ENCODE measurements at regions not wholly inside any gene's neighbourhood (a gene's known extent, or its start where the extent isn't known, plus 50 kb on each side); places are given as distances from the start of the nearest gene placed in this dataset.

DNA sequence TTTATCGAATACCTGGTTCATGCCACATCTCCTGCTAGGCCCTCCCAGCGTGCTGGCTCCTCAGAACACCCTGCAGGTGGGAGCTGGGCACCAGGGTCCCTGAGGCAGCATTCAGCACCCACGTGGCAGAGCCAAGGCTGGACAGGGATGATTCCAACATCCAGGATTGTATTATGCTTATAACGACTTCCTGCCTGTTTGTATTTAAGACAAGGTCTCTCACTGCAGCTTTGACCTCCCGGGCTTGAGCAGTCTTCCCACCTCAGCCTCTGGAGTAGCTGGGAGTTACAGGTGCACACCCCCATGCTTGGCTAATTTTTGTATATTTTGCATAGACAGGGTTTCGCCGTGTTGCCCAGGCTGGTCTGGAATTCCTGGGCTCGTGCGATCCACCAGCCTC, 64.7 kb upstream of the WNT7B start:
- TF ChIP-seq CREB1 (IDR thresholded peaks at IDR 0.05; ENCODE audit: low read depth) (no peak), MAX (IDR thresholded peaks at IDR 0.05) (no peak)

GRCh38 chr22:46042786-46043185, 65.8 kb upstream of the WNT7B start:
- TF ChIP-seq FOXM1 (IDR thresholded peaks at IDR 0.05; ENCODE audit: borderline replicate concordance, low read depth) (no peak), TEAD4 (IDR thresholded peaks at IDR 0.05) (no peak), YY1 (IDR thresholded peaks at IDR 0.05; ENCODE audit: low read depth) (no peak), NFIC (IDR thresholded peaks at IDR 0.05) (no peak), EP300 (IDR thresholded peaks at IDR 0.05; ENCODE audit: borderline replicate concordance) (no peak), MAX (IDR thresholded peaks at IDR 0.05) (no peak), TAF1 (IDR thresholded peaks at IDR 0.05; ENCODE audit: low read depth) (no peak), CREB1 (IDR thresholded peaks at IDR 0.05; ENCODE audit: low read depth) (no peak), RAD21 (IDR thresholded peaks at IDR 0.05; ENCODE audit: low read depth) (no peak), EGR1 (IDR thresholded peaks at IDR 0.05) (no peak), TCF12 (IDR thresholded peaks at IDR 0.05; ENCODE audit: low read depth) (no peak), CEBPB (IDR thresholded peaks at IDR 0.05) (no peak), ZBTB7A (IDR thresholded peaks at IDR 0.05; ENCODE audit: low read depth) (no peak)
- TF ChIP-seq, protein P1, sequence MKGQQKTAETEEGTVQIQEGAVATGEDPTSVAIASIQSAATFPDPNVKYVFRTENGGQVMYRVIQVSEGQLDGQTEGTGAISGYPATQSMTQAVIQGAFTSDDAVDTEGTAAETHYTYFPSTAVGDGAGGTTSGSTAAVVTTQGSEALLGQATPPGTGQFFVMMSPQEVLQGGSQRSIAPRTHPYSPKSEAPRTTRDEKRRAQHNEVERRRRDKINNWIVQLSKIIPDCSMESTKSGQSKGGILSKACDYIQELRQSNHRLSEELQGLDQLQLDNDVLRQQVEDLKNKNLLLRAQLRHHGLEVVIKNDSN (IDR thresholded peaks at IDR 0.05) = no peak
- TF ChIP-seq, protein P2, sequence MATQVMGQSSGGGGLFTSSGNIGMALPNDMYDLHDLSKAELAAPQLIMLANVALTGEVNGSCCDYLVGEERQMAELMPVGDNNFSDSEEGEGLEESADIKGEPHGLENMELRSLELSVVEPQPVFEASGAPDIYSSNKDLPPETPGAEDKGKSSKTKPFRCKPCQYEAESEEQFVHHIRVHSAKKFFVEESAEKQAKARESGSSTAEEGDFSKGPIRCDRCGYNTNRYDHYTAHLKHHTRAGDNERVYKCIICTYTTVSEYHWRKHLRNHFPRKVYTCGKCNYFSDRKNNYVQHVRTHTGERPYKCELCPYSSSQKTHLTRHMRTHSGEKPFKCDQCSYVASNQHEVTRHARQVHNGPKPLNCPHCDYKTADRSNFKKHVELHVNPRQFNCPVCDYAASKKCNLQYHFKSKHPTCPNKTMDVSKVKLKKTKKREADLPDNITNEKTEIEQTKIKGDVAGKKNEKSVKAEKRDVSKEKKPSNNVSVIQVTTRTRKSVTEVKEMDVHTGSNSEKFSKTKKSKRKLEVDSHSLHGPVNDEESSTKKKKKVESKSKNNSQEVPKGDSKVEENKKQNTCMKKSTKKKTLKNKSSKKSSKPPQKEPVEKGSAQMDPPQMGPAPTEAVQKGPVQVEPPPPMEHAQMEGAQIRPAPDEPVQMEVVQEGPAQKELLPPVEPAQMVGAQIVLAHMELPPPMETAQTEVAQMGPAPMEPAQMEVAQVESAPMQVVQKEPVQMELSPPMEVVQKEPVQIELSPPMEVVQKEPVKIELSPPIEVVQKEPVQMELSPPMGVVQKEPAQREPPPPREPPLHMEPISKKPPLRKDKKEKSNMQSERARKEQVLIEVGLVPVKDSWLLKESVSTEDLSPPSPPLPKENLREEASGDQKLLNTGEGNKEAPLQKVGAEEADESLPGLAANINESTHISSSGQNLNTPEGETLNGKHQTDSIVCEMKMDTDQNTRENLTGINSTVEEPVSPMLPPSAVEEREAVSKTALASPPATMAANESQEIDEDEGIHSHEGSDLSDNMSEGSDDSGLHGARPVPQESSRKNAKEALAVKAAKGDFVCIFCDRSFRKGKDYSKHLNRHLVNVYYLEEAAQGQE (IDR thresholded peaks at IDR 0.05; ENCODE audit: low read depth) = no peak

DNA sequence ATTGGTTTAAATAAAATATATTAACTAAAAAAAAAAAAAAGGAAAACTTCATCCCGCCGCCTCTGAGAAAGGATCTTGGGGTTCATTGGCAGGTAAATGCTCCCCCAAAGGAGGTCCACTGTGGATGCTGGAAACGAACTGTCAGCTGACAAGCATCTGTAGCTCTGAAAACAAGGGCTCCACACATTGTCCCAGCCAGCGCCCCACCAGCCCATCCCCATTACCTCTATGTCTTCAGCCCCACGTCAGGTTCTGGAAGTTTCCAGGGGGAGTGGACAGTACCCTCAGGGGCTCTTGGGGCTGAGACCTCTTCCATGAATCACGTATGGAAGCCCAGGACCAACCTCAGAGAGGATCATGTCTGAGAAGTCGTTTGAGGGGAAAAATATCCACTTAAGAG, 66.4 kb upstream of the WNT7B start:
- no peak for TF ChIP-seq FOXM1 (IDR thresholded peaks at IDR 0.05; ENCODE audit: borderline replicate concordance, low read depth)
- no peak for TF ChIP-seq EGR1 (IDR thresholded peaks at IDR 0.05)
- TF ChIP-seq, protein P1 (IDR thresholded peaks at IDR 0.05) = no peak
- TF ChIP-seq, protein P2 (IDR thresholded peaks at IDR 0.05; ENCODE audit: low read depth) = no peak
- no peak for TF ChIP-seq EP300 (IDR thresholded peaks at IDR 0.05; ENCODE audit: borderline replicate concordance)
- no peak for TF ChIP-seq RAD21 (IDR thresholded peaks at IDR 0.05; ENCODE audit: low read depth)
- TF ChIP-seq CEBPB (IDR thresholded peaks at IDR 0.05) = no peak
- TF ChIP-seq TEAD4 (IDR thresholded peaks at IDR 0.05) = no peak
- TF ChIP-seq MAX (IDR thresholded peaks at IDR 0.05) = no peak
- TF ChIP-seq CREB1 (IDR thresholded peaks at IDR 0.05; ENCODE audit: low read depth) = no peak
- TF ChIP-seq YY1 (IDR thresholded peaks at IDR 0.05; ENCODE audit: low read depth) = no peak
- TF ChIP-seq ZBTB7A (IDR thresholded peaks at IDR 0.05; ENCODE audit: low read depth) = no peak
- no peak for TF ChIP-seq TCF12 (IDR thresholded peaks at IDR 0.05; ENCODE audit: low read depth)
- no peak for TF ChIP-seq TAF1 (IDR thresholded peaks at IDR 0.05; ENCODE audit: low read depth)
- no peak for TF ChIP-seq NFIC (IDR thresholded peaks at IDR 0.05)

DNA sequence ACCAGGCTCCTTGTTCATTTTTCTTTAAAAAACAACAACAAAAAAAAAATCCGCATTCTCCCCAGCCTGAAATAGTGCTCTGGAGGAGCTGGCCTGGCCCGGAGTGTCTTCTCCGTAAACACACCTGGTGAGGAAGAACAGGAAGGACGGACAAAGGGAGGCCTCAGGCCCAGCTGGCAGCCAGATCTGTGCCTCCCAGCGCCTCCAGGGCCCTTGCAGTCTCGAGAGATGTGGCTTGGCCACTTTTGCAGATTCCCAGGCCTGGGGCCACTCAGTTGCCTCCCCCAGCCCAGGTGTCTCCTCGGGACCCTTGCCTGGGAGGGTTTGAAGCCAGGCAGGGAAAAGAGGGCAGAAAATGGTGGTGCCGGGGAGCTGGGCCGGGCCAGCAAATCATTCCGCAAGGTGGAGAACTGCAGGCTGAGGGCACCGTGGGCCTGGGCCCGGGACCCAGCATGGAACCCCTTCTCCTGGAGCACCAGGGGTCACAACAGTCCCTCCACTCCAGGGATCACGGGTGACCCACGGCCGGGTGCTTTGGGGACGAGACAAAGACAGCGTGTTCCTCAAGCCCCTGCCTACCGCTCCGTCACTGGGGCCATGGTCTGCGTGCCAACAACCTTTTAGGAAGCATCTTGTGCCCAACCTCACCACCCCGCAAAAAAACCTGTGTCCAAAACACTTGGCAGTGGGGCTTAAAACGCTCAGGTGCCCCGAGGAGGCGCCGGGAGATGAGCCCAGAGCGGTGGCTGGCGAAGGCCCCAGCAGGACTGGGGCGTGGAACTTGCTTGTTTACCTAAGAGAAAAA, 67.1 kb upstream of the WNT7B start:
- TF ChIP-seq MAX (IDR thresholded peaks at IDR 0.05) = no peak
- no peak for TF ChIP-seq RAD21 (IDR thresholded peaks at IDR 0.05; ENCODE audit: low read depth)
- TF ChIP-seq TCF12 (IDR thresholded peaks at IDR 0.05; ENCODE audit: low read depth) = no peak
- TF ChIP-seq EGR1 (IDR thresholded peaks at IDR 0.05) = no peak
- TF ChIP-seq CEBPB (IDR thresholded peaks at IDR 0.05) = no peak
- TF ChIP-seq NFIC (IDR thresholded peaks at IDR 0.05) = no peak

- TF ChIP-seq ZBTB7A (IDR thresholded peaks at IDR 0.05; ENCODE audit: low read depth) (0 out of 2 replicates have a peak, but pooled peaks have one; percentile 19), MAX (IDR thresholded peaks at IDR 0.05) (no peak)
Observed at GRCh38 chr22:46044621-46045458, 67.9 kb upstream of the WNT7B start.
